Activated T-helper 1 cell treated with anti-CD3 and anti-CD28 coated beads, Interleukin-12 subunit alpha, Interleukin-12 subunit beta, Interleukin-2, Interleukin-4 antibody, amounts not matched to agents 30 ng/mL and 10 ng/mL and 1 ng/mL, durations not matched to agents 14 hours and 24 hours and 36 hours (primary cell): ENCODE measurements at regions not wholly inside any gene's neighbourhood (a gene's known extent, or its start where the extent isn't known, plus 50 kb on each side); places are given as distances from the start of the nearest gene placed in this dataset.

Experiments
- DNase-seq: peaks from one replicate; pipeline ENCODE4 v3.0.0; 2021; ENCODE audit warnings: low spot score
- H3K27ac Mint-ChIP-seq: one replicate; pipeline ENCODE4 v1.8.0; 2021; ENCODE audit warnings: mild to moderate bottlenecking, mixed read lengths
- H3K27me3 Mint-ChIP-seq: one replicate; pipeline ENCODE4 v1.8.0; 2022; ENCODE audit warnings: mild to moderate bottlenecking, moderate library complexity, mixed read lengths; ENCODE audit not compliant: insufficient read depth
- H3K36me3 Mint-ChIP-seq: one replicate; pipeline ENCODE4 v1.8.0; 2021; ENCODE audit warnings: low read depth, mixed read lengths
- H3K4me1 Mint-ChIP-seq: one replicate; pipeline ENCODE4 v1.8.0; 2021; ENCODE audit warnings: low read depth, mixed read lengths
- H3K4me3 Mint-ChIP-seq: one replicate; pipeline ENCODE4 v1.8.0; 2021; ENCODE audit warnings: mild to moderate bottlenecking, moderate library complexity, mixed read lengths
- H3K9me3 Mint-ChIP-seq: one replicate; pipeline ENCODE4 v1.8.0; 2021; ENCODE audit warnings: mixed read lengths
- intact Hi-C: fragments of 100-400 bp; cut with micrococcal nuclease; formaldehyde crosslinking; loops from one replicate; pipeline ENCODE4 v1.15.1; 2024

- H3K36me3 Mint-ChIP-seq: no peaks in the 10 kb centered on the region
- H3K4me1 Mint-ChIP-seq: no peaks in the 10 kb centered on the region
These were observed 201.8 kb upstream of the SGCD start for GRCh38 chr5:156125118-156125517.

GRCh38 chr5:156126716-156127115 lies 200.2 kb upstream of the SGCD start:
- H3K9me3 Mint-ChIP-seq: no peaks in the 10 kb centered on the region
- intact Hi-C loops: no loop called here
- no peaks in the 10 kb centered on the region for H3K27me3 Mint-ChIP-seq
- no peaks in the 10 kb centered on the region for H3K36me3 Mint-ChIP-seq
- no peak overlapping the region for H3K27ac Mint-ChIP-seq
- DNase-seq: no peak
- H3K4me1 Mint-ChIP-seq: no peaks in the 10 kb centered on the region
- H3K4me3 Mint-ChIP-seq: no peak overlapping the region

More at GRCh38 chr5:156125118-156125517, 201.8 kb upstream of the SGCD start:
- no peak overlapping the region for H3K27ac Mint-ChIP-seq
- no peak overlapping the region for H3K4me3 Mint-ChIP-seq
- no peaks in the 10 kb centered on the region for H3K27me3 Mint-ChIP-seq
- no peak for DNase-seq
- intact Hi-C loops: no loop called here
- no peaks in the 10 kb centered on the region for H3K9me3 Mint-ChIP-seq

- H3K9me3 Mint-ChIP-seq: no peaks in the 10 kb centered on the region
- no peak overlapping the region for H3K27ac Mint-ChIP-seq
- no peak overlapping the region for H3K4me3 Mint-ChIP-seq
- H3K4me1 Mint-ChIP-seq: no peaks in the 10 kb centered on the region
- intact Hi-C loops: no loop called here
- no peak for DNase-seq
- H3K27me3 Mint-ChIP-seq: no peaks in the 10 kb centered on the region
- no peaks in the 10 kb centered on the region for H3K36me3 Mint-ChIP-seq
These were observed 198.9 kb upstream of the SGCD start for GRCh38 chr5:156128026-156128425.

DNA sequence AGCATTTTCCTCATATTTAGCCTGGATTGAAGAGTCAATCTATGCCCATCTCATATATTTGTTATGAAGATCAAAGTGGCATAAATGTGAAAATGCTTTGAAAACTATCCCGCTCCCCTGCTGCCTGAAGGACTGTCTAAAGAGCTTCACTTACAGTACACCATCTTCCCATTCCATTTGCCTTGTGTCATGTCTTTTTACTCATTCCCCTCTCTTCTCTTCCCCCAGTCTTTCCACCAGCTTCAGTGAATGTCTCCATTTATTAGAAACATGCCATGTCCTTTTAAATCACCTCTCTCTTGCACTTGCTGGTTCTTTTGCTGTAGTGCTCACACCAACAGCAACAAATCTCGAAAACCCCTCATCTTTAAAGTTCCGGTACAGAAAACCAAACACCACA lies 192.7 kb upstream of the SGCD start:
- H3K4me3 Mint-ChIP-seq: no peak overlapping the region
- intact Hi-C loops: no loop called here
- H3K4me1 Mint-ChIP-seq: no peaks in the 10 kb centered on the region
- DNase-seq: no peak
- no peaks in the 10 kb centered on the region for H3K27me3 Mint-ChIP-seq
- H3K27ac Mint-ChIP-seq: no peak overlapping the region
- H3K9me3 Mint-ChIP-seq: no peaks in the 10 kb centered on the region
- H3K36me3 Mint-ChIP-seq: no peaks in the 10 kb centered on the region

- Mint-ChIP-seq H3K27me3 (no peaks in the 10 kb centered on the region), H3K27ac (no peak overlapping the region), H3K9me3 (no peaks in the 10 kb centered on the region), H3K36me3 (no peaks in the 10 kb centered on the region), H3K4me1 (no peaks in the 10 kb centered on the region), H3K4me3 (no peak overlapping the region)
- intact Hi-C loops: no loop called here
- DNase-seq: no peak
These were observed 191.4 kb upstream of the SGCD start for GRCh38 chr5:156135531-156135930.

- Mint-ChIP-seq H3K4me3 (no peak overlapping the region), H3K27me3 (no peaks in the 10 kb centered on the region), H3K4me1 (no peaks in the 10 kb centered on the region), H3K9me3 (peaks cover 3% of the 10 kb centered on the region), H3K27ac (no peak overlapping the region), H3K36me3 (no peaks in the 10 kb centered on the region)
- intact Hi-C loops: no loop called here
- no peak for DNase-seq
These were observed 189.7 kb upstream of the SGCD start for GRCh38 chr5:156137071-156137869.

GRCh38 chr5:156142867-156143266 lies 184.1 kb upstream of the SGCD start:
- H3K27me3 Mint-ChIP-seq: no peaks in the 10 kb centered on the region
- H3K27ac Mint-ChIP-seq: no peak overlapping the region
- H3K36me3 Mint-ChIP-seq: no peaks in the 10 kb centered on the region
- peaks cover 8% of the 10 kb centered on the region for H3K9me3 Mint-ChIP-seq
- intact Hi-C loops: no loop called here
- no peaks in the 10 kb centered on the region for H3K4me1 Mint-ChIP-seq
- DNase-seq: no peak
- H3K4me3 Mint-ChIP-seq: no peak overlapping the region

DNA sequence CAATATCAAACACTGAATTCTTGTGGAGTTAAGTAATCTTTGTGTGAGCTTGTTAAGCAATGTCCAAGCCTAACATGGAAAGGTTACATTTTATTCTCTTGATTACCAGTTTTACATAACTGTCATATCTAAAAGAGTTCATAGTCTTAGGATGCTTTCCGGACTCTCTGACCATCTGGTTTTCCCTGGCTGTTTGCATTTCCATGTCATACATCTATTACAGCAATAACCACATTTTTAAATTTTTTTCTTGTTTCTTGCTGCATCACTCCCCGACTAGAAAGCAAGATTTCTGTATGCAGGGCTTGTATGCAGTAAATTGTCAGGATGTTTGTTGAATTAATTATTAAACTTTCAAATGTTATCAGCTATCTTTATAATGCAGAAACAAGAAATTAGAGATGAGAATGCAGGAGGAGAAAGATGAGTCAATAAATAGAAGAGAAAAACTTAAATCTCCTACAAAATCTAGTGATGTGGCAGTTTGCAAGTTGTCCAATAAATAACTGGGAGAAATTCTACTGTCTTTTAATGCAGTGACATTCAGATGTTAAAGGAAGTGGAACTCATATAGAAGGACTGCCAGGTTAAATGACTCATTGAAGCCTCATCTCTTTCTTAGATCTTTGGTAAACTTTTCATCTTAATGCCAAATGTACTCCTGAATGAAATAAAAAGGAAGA lies 179.6 kb upstream of the SGCD start:
- Mint-ChIP-seq H3K9me3 (peaks cover 4% of the 10 kb centered on the region), H3K4me1 (no peaks in the 10 kb centered on the region), H3K4me3 (no peak overlapping the region), H3K27ac (no peak overlapping the region), H3K36me3 (no peaks in the 10 kb centered on the region), H3K27me3 (no peaks in the 10 kb centered on the region)
- intact Hi-C loops: no loop called here
- no peak for DNase-seq

DNA sequence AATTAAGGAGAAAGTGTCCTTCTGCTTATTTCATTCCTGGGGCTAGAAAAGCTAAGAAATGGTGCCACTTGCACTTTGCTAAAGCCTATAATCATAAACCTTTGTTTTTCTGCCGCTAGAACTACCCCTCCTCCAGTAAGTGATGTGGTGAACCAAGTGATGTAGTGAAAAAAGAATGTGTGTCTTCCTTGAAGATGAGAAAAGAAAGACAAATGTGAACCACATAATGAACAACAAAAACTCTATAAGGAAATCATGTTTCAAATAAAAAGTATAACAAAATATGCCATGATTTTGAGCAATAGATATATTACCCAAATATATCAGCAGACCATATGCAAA lies 179.0 kb upstream of the SGCD start:
- no peaks in the 10 kb centered on the region for H3K4me1 Mint-ChIP-seq

GRCh38 chr5:156148301-156148700 lies 178.7 kb upstream of the SGCD start:
- no peaks in the 10 kb centered on the region for H3K4me1 Mint-ChIP-seq

More for the DNA sequence above, 179.0 kb upstream of the SGCD start:
- intact Hi-C loops: no loop called here
- H3K4me3 Mint-ChIP-seq: no peak overlapping the region
- no peak for DNase-seq
- no peaks in the 10 kb centered on the region for H3K36me3 Mint-ChIP-seq
- H3K9me3 Mint-ChIP-seq: no peaks in the 10 kb centered on the region
- H3K27ac Mint-ChIP-seq: no peak overlapping the region
- H3K27me3 Mint-ChIP-seq: no peaks in the 10 kb centered on the region

DNA sequence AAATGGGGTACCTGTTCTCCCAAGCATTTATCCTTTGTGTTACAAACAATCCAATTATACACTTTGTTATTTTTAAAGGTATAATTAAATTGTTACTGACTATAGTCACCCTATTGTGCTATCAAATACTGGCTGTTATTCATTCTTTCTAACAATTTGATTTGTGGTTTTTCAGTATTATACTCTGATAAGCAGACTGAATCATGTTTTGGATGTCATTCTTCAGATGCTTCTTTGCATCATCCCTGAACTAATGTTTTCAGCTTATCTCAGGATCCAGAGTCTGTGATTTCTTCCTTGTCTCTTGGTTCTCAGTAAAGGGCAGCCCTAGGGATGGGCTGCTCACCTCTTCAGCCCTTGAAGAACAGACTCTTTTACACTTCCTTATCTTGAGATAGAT lies 177.8 kb upstream of the SGCD start:
- intact Hi-C loops: no loop called here
- no peaks in the 10 kb centered on the region for H3K4me1 Mint-ChIP-seq
- H3K36me3 Mint-ChIP-seq: no peaks in the 10 kb centered on the region
- no peaks in the 10 kb centered on the region for H3K9me3 Mint-ChIP-seq
- H3K27ac Mint-ChIP-seq: no peak overlapping the region
- H3K27me3 Mint-ChIP-seq: no peaks in the 10 kb centered on the region
- no peak overlapping the region for H3K4me3 Mint-ChIP-seq
- no peak for DNase-seq

More at GRCh38 chr5:156148301-156148700, 178.7 kb upstream of the SGCD start:
- Mint-ChIP-seq H3K27me3 (no peaks in the 10 kb centered on the region), H3K36me3 (no peaks in the 10 kb centered on the region), H3K9me3 (no peaks in the 10 kb centered on the region), H3K27ac (no peak overlapping the region), H3K4me3 (no peak overlapping the region)
- DNase-seq: no peak
- intact Hi-C loops: no loop called here

DNA sequence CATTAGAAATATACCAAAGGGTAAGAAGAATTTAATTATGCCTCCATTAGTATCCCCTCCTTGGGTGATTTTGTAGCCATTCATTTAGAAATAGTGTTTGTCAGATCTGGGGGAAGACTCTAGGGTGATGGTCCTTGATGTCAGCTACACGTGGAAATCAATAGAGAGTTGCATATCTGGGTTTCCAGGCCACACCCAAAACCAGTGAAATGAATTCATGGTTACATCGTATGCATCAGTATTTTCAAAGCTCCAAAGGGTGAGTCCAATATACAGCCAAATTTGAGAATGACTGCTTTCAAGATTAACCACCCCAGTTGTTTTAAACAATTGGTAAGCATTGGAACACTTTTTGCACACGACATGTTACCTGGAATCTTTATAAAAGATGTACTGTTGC lies 173.4 kb upstream of the SGCD start:
- Mint-ChIP-seq H3K36me3 (no peaks in the 10 kb centered on the region), H3K27me3 (no peaks in the 10 kb centered on the region), H3K27ac (no peak overlapping the region), H3K9me3 (no peaks in the 10 kb centered on the region), H3K4me3 (no peak overlapping the region), H3K4me1 (no peaks in the 10 kb centered on the region)
- intact Hi-C loops: no loop called here
- DNase-seq: no peak

- Mint-ChIP-seq H3K4me3 (no peak overlapping the region), H3K4me1 (no peaks in the 10 kb centered on the region), H3K27ac (no peak overlapping the region), H3K9me3 (no peaks in the 10 kb centered on the region), H3K27me3 (no peaks in the 10 kb centered on the region), H3K36me3 (no peaks in the 10 kb centered on the region)
- intact Hi-C loops: no loop called here
- DNase-seq: no peak
These were observed 172.2 kb upstream of the SGCD start for GRCh38 chr5:156154757-156155156.
